ENCODE measurements at regions not wholly inside any gene's neighbourhood (a gene's known extent, or its start where the extent isn't known, plus 50 kb on each side); places are given as distances from the start of the nearest gene placed in this dataset.

DNA sequence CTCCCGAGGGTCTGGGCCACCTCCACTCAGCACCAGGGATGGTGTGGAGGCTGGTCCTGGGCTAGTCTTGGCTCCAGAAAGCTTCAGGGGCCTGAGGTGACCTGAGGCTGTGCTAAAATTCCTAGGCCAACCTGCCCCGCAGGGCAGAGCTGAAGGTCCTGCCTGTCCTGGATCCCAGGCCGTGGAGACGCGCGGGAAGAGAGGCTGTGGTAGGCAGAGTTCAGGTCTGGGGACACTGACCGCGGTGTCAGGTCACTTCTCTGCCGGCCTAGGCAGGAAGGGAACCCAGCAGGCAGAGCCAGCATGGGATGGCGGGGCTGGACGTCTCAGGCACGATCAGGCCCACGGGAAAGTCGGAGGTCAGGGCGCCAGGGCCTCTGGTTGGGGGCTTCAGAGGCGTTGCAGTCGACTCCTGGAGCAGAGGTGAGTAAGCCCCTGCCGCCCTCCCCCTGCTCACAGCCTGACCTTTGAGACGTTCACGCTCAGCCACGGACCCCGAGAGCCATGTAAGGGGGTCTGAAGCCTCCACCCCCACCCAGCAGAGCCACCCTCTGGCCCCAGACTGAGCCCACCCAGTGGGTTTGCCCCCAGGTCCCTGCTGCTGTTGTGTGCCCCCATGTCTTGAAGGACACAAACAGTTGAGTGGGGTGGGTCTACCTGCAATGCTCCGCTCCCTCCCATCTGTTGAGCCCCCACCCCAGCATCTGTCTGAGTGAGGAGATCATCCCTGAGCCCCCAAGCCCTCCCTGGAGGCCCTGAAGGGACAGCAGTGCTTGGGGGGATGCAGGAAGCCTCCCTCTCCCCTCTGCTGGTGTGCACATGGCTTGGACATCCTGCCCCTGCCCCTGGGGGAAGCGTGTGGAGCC is 142.7 kb downstream of the KIF26A start:
- Histone ChIP-seq H3K36me3 (ENCODE audit: insufficient read depth, low read length) (no peaks in the 10 kb centered on the region), H3K27ac (ENCODE audit: low read depth, low read length) (no peak overlapping the region), H3K4me1 (ENCODE audit: insufficient read depth, low read length) (no peaks in the 10 kb centered on the region), H3K4me3 (ENCODE audit: insufficient read depth, low read length) (no peak overlapping the region), H3K79me2 (ENCODE audit: insufficient read depth, low read length) (no peaks in the 10 kb centered on the region), H3K27me3 (ENCODE audit: insufficient read depth, low read length) (no peaks in the 10 kb centered on the region), H3K4me2 (ENCODE audit: insufficient read depth, low read length) (no peak overlapping the region), H2AFZ (ENCODE audit: low read length) (no peak overlapping the region), H4K20me1 (ENCODE audit: insufficient read depth, low read length) (no peaks in the 10 kb centered on the region), H3K9me3 (ENCODE audit: low read depth, low read length) (no peaks in the 10 kb centered on the region)
- peak; percentile 56 for DNase-seq (ENCODE audit: insufficient read length, low spot score, missing footprints)
- TF ChIP-seq, protein P1, sequence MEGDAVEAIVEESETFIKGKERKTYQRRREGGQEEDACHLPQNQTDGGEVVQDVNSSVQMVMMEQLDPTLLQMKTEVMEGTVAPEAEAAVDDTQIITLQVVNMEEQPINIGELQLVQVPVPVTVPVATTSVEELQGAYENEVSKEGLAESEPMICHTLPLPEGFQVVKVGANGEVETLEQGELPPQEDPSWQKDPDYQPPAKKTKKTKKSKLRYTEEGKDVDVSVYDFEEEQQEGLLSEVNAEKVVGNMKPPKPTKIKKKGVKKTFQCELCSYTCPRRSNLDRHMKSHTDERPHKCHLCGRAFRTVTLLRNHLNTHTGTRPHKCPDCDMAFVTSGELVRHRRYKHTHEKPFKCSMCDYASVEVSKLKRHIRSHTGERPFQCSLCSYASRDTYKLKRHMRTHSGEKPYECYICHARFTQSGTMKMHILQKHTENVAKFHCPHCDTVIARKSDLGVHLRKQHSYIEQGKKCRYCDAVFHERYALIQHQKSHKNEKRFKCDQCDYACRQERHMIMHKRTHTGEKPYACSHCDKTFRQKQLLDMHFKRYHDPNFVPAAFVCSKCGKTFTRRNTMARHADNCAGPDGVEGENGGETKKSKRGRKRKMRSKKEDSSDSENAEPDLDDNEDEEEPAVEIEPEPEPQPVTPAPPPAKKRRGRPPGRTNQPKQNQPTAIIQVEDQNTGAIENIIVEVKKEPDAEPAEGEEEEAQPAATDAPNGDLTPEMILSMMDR (IDR thresholded peaks at IDR 0.05; ENCODE audit: extremely low read depth, low read depth, low read length), result no peak

DNA sequence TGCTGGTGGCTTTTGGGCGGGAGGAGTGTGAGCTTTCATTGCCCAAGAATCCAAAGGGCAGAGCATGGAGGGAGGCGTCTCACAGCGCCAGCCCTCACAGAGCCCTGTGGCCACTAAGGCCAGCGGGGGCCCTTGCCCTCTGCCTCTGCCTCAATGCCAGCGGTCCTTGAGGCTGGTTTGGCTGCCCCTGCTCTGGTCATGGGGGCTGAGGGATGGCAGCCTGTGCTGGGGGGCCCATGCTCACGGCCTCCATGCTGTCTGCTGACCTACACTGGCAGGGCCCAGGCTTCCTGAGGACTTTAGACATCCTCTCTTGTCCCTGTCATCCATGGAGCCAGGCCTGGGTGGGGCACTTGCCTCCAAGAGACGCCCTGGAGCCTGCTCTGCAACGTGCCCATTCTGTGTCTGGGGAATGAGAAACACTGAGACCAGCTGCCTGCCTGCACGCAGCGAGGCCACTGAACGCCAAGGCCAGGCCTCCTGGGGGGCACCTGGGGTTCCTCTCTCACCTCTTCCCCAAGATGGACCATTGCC is 143.4 kb downstream of the KIF26A start:
- no peak overlapping the region for H3K27ac ChIP-seq (ENCODE audit: low read depth, low read length)

DNA sequence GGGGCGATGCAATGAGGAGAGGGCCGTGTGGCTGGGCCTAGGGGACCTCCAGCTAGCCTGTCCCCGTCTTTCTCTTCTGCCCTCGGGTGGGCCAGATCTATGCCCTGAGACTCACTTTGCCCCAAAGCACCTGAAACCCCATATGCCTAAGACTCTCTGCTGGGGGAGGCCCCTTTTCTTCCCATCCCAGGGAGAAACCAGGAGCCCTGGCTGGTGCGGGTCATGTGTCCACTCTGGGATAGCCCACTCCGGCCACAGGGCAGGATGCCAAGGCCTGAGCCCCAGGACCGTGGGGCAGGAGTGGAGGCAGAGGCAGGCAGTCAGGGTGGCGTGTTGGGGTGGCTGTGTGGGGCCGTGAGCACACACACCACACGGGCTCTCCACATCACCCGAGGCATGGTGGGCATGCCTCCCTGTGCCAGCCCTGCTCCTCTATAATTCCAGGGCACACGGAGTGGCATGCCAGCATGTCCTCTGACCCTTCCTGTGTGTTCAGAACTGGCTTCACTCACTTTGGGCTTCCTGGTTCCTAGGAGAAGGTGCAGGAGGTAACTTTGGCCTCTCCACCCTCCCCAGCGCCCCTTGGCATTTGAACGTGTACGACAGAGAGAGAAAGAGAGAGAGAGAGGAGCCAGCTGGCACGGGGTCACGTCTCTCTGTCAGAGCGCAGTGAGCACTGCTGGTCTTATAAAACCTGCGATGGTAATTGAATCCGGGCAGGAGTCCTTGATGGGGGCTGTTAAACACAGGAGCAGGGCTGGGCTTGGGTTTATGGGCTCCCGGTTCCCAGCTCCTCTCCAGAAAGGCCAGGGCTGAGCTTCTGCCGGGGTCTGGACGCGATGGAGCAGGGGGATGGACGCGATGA is 144.2 kb downstream of the KIF26A start:
- peak; percentile 73 for DNase-seq (ENCODE audit: insufficient read length, low spot score, missing footprints)
- Histone ChIP-seq H2AFZ (ENCODE audit: low read length) (no peak overlapping the region), H3K36me3 (ENCODE audit: insufficient read depth, low read length) (no peaks in the 10 kb centered on the region), H4K20me1 (ENCODE audit: insufficient read depth, low read length) (no peaks in the 10 kb centered on the region), H3K79me2 (ENCODE audit: insufficient read depth, low read length) (no peaks in the 10 kb centered on the region), H3K27ac (ENCODE audit: low read depth, low read length) (no peak overlapping the region), H3K4me2 (ENCODE audit: insufficient read depth, low read length) (no peak overlapping the region), H3K9me3 (ENCODE audit: low read depth, low read length) (no peaks in the 10 kb centered on the region), H3K4me3 (ENCODE audit: insufficient read depth, low read length) (no peak overlapping the region), H3K27me3 (ENCODE audit: insufficient read depth, low read length) (no peaks in the 10 kb centered on the region), H3K4me1 (ENCODE audit: insufficient read depth, low read length) (no peaks in the 10 kb centered on the region)
- TF ChIP-seq, protein P1 (IDR thresholded peaks at IDR 0.05; ENCODE audit: extremely low read depth, low read depth, low read length), result no peak

More for the DNA sequence above, 143.4 kb downstream of the KIF26A start:
- DNase-seq (ENCODE audit: insufficient read length, low spot score, missing footprints), result peak; percentile 54
- no peaks in the 10 kb centered on the region for H3K36me3 ChIP-seq (ENCODE audit: insufficient read depth, low read length)
- TF ChIP-seq, protein P1 (IDR thresholded peaks at IDR 0.05; ENCODE audit: extremely low read depth, low read depth, low read length), result no peak
- H3K79me2 ChIP-seq (ENCODE audit: insufficient read depth, low read length), result no peaks in the 10 kb centered on the region
- H2AFZ ChIP-seq (ENCODE audit: low read length), result no peak overlapping the region
- no peak overlapping the region for H3K4me2 ChIP-seq (ENCODE audit: insufficient read depth, low read length)
- no peaks in the 10 kb centered on the region for H3K4me1 ChIP-seq (ENCODE audit: insufficient read depth, low read length)
- no peaks in the 10 kb centered on the region for H4K20me1 ChIP-seq (ENCODE audit: insufficient read depth, low read length)
- no peak overlapping the region for H3K4me3 ChIP-seq (ENCODE audit: insufficient read depth, low read length)
- H3K27me3 ChIP-seq (ENCODE audit: insufficient read depth, low read length), result no peaks in the 10 kb centered on the region
- no peaks in the 10 kb centered on the region for H3K9me3 ChIP-seq (ENCODE audit: low read depth, low read length)
